Activated naive CD4-positive, alpha-beta T cell treated with Interleukin-2 at 50 U/mL for 16 hours (primary cell): ENCODE measurements at regions not wholly inside any gene's neighbourhood (a gene's known extent, or its start where the extent isn't known, plus 50 kb on each side); places are given as distances from the start of the nearest gene placed in this dataset.

ENCODE experiments used
- DNase-seq: peaks from one replicate; pipeline ENCODE4 v3.0.0-alpha.2; 2020

- DNase-seq, result no peak
These were observed 143.7 kb upstream of the TNC start for GRCh38 chr9:115261656-115262081.

GRCh38 chr9:115262477-115262876 is 144.5 kb upstream of the TNC start:
- DNase-seq, result no peak

GRCh38 chr9:115262952-115263351 is 145.0 kb upstream of the TNC start:
- no peak for DNase-seq

- no peak for DNase-seq
These were observed 145.6 kb upstream of the TNC start for GRCh38 chr9:115263371-115264075.

- DNase-seq, result no peak
These were observed 146.4 kb upstream of the TNC start for GRCh38 chr9:115264313-115264712.

- DNase-seq, result no peak
These were observed 149.8 kb upstream of the TNC start for GRCh38 chr9:115267790-115268189.

- DNase-seq, result no peak
These were observed 157.8 kb upstream of the TNC start for GRCh38 chr9:115275753-115276152.

GRCh38 chr9:115276621-115277020 is 158.7 kb upstream of the TNC start:
- no peak for DNase-seq

- no peak for DNase-seq
These were observed 159.3 kb upstream of the TNC start for GRCh38 chr9:115277301-115277700.

GRCh38 chr9:115278326-115279035 is 160.5 kb upstream of the TNC start:
- DNase-seq, result no peak

GRCh38 chr9:115283395-115283794 is 165.4 kb upstream of the TNC start:
- no peak for DNase-seq

- DNase-seq, result no peak
These were observed 167.9 kb upstream of the TNC start for GRCh38 chr9:115285836-115286235.

GRCh38 chr9:115286411-115286810 is 168.5 kb upstream of the TNC start:
- DNase-seq, result no peak

GRCh38 chr9:115289757-115290208 is 171.8 kb upstream of the TNC start:
- DNase-seq, result no peak

- DNase-seq, result no peak
These were observed 173.9 kb upstream of the TNC start for GRCh38 chr9:115291841-115292240.

GRCh38 chr9:115292584-115293279 is 174.8 kb upstream of the TNC start:
- no peak for DNase-seq

- no peak for DNase-seq
These were observed 177.8 kb upstream of the TNC start for GRCh38 chr9:115295734-115296133.

- DNase-seq, result no peak
These were observed 179.0 kb upstream of the TNC start for GRCh38 chr9:115296831-115297565.

GRCh38 chr9:115300116-115300515 is 182.2 kb upstream of the TNC start:
- no peak for DNase-seq

- DNase-seq, result no peak
These were observed 182.9 kb upstream of the TNC start for GRCh38 chr9:115300874-115301273.

GRCh38 chr9:115301581-115301980 is 183.6 kb upstream of the TNC start:
- no peak for DNase-seq

GRCh38 chr9:115305543-115305942 is 187.6 kb upstream of the TNC start:
- no peak for DNase-seq

- DNase-seq, result no peak
These were observed 188.9 kb upstream of the TNC start for GRCh38 chr9:115306865-115307264.
